Cardiac muscle cell (in vitro differentiated cells and primary cell): ENCODE measurements at regions not wholly inside any gene's neighbourhood (a gene's known extent, or its start where the extent isn't known, plus 50 kb on each side); places are given as distances from the start of the nearest gene placed in this dataset.
"Not testable (repeated sequence)": the region's sequence is repeated elsewhere in the genome, so short reads cannot be mapped to it uniquely, and the experiment has no call there.

Source experiments
- DNase-seq, 2 donors: peaks; one replicate each; pipeline versions ENCODE4 v3.0.0 to v3.0.0-alpha.2; 2010 to 2017; ENCODE audit warnings: low read depth in 1 of 2, low spot score in 1 of 2
- H3K27ac ChIP-seq: fragments of 200-600 bp; sonication (generic); 2 replicates; pipeline ENCODE4 v1.5.1; 2016
- H3K27me3 ChIP-seq: fragments of 200-600 bp; sonication (generic); 2 replicates; pipeline ENCODE4 v1.6.0; 2016; ENCODE audit warnings: control low read depth
- H3K36me3 ChIP-seq: fragments of 200-600 bp; sonication (generic); 2 replicates; pipeline ENCODE4 v1.5.1; 2016; ENCODE audit warnings: control low read depth
- H3K4me1 ChIP-seq: fragments of 200-600 bp; sonication (generic); 2 replicates; pipeline ENCODE4 v1.8.1; 2017; ENCODE audit warnings: low read depth, mild to moderate bottlenecking, mixed run types
- H3K4me3 ChIP-seq: fragments of 200-600 bp; sonication (generic); 2 replicates; pipeline ENCODE4 v1.5.1; 2016; ENCODE audit warnings: mild to moderate bottlenecking
- H3K9me3 ChIP-seq: fragments of 200-600 bp; sonication (generic); 2 replicates; pipeline ENCODE4 v1.5.1; 2017; ENCODE audit warnings: low read depth, mild to moderate bottlenecking, control low read depth
- CTCF ChIP-seq: IDR thresholded peaks from 2 replicates; pipeline ENCODE4 v1.5.1; 2012; ENCODE audit warnings: low read depth, mild to moderate bottlenecking, low read length

GRCh38 chr21:35159881-35160280, 110.8 kb upstream of the RUNX1 start:
- Histone ChIP-seq H3K4me1 (no peaks in the 10 kb centered on the region), H3K4me3 (no peak overlapping the region), H3K27me3 (peaks cover 22% of the 10 kb centered on the region), H3K27ac (no peak overlapping the region), H3K9me3 (no peaks in the 10 kb centered on the region), H3K36me3 (no peaks in the 10 kb centered on the region)
- TF ChIP-seq CTCF, result no peak
- DNase-seq, result peak in 1 of 2 donors; percentile 76

GRCh38 chr21:35157374-35157773, 108.3 kb upstream of the RUNX1 start:
- H3K4me3 ChIP-seq, H3K36me3 ChIP-seq, H3K4me1 ChIP-seq, H3K27ac ChIP-seq, H3K9me3 ChIP-seq: not testable (repeated sequence)
- peaks cover 18% of the 10 kb centered on the region for H3K27me3 ChIP-seq
- peak in 1 of 2 donors; percentile 17 for DNase-seq

GRCh38 chr21:35156293-35157278, 107.5 kb upstream of the RUNX1 start:
- DNase-seq, result no peak
- no peaks in the 10 kb centered on the region for H3K36me3 ChIP-seq
- no peak for TF ChIP-seq CTCF
- H3K4me3 ChIP-seq, result no peak overlapping the region
- H3K27me3 ChIP-seq, result peaks cover 10% of the 10 kb centered on the region
- H3K4me1 ChIP-seq, result no peaks in the 10 kb centered on the region
- H3K27ac ChIP-seq, result no peak overlapping the region
- no peaks in the 10 kb centered on the region for H3K9me3 ChIP-seq

GRCh38 chr21:35154788-35155187, 105.7 kb upstream of the RUNX1 start:
- Histone ChIP-seq H3K4me3 (no peak overlapping the region), H3K36me3 (no peaks in the 10 kb centered on the region), H3K27ac (no peak overlapping the region), H3K4me1 (no peaks in the 10 kb centered on the region), H3K27me3 (peaks cover 18% of the 10 kb centered on the region), H3K9me3 (no peaks in the 10 kb centered on the region)
- TF ChIP-seq CTCF, result no peak
- DNase-seq, result no peak

- Histone ChIP-seq H3K4me1 (no peaks in the 10 kb centered on the region), H3K27ac (no peak overlapping the region), H3K9me3 (no peaks in the 10 kb centered on the region), H3K36me3 (no peaks in the 10 kb centered on the region), H3K27me3 (peaks cover 28% of the 10 kb centered on the region), H3K4me3 (no peak overlapping the region)
- DNase-seq, result peak in 1 of 2 donors; percentile 74
- TF ChIP-seq CTCF, result no peak
Observed at GRCh38 chr21:35153671-35154070, 104.6 kb upstream of the RUNX1 start.

- H3K27ac ChIP-seq, result no peak overlapping the region
- no peaks in the 10 kb centered on the region for H3K4me1 ChIP-seq
- no peaks in the 10 kb centered on the region for H3K9me3 ChIP-seq
- no peak overlapping the region for H3K4me3 ChIP-seq
- peak in 1 of 2 donors; percentile 63 for DNase-seq
- no peaks in the 10 kb centered on the region for H3K36me3 ChIP-seq
- peaks cover 58% of the 10 kb centered on the region for H3K27me3 ChIP-seq
- TF ChIP-seq CTCF, result no peak
Observed at GRCh38 chr21:35150562-35151226, 101.6 kb upstream of the RUNX1 start.
